Osteoblast (primary cell): ENCODE measurements at regions not wholly inside any gene's neighbourhood (a gene's known extent, or its start where the extent isn't known, plus 50 kb on each side); places are given as distances from the start of the nearest gene placed in this dataset.

Experiments used
- DNase-seq: peaks from one replicate; pipeline ENCODE4 v3.0.0; 2011; ENCODE audit warnings: low spot score, mixed read lengths; ENCODE audit not compliant: insufficient read length; ENCODE audit errors: missing footprints
- H2AFZ ChIP-seq: 2 replicates; pipeline ENCODE4 v1.6.0; 2011; ENCODE audit warnings: mild to moderate bottlenecking, low read length
- H3K27ac ChIP-seq: 2 replicates; pipeline ENCODE4 v1.5.1; 2011; ENCODE audit warnings: mild to moderate bottlenecking, low read depth, low read length, moderate library complexity
- H3K27me3 ChIP-seq: 2 replicates; pipeline ENCODE4 v1.6.0; 2012; ENCODE audit warnings: mild to moderate bottlenecking, control low read depth, inconsistent platforms, low read length, moderate library complexity; ENCODE audit not compliant: insufficient read depth
- H3K36me3 ChIP-seq: 2 replicates; pipeline ENCODE4 v1.5.1; 2011; ENCODE audit warnings: mild to moderate bottlenecking, low read length, control low read depth, moderate library complexity; ENCODE audit not compliant: insufficient read depth
- H3K4me1 ChIP-seq: 2 replicates; pipeline ENCODE4 v1.5.1; 2011; ENCODE audit warnings: mild to moderate bottlenecking, low read length, control low read depth, moderate library complexity; ENCODE audit not compliant: insufficient read depth
- H3K4me2 ChIP-seq: 2 replicates; pipeline ENCODE4 v1.6.0; 2011; ENCODE audit warnings: mild to moderate bottlenecking, low read length; ENCODE audit not compliant: insufficient read depth
- H3K4me3 ChIP-seq: fragments of 200-600 bp; sonication (generic); 3 replicates; pipeline ENCODE4 v1.5.1; 2012; ENCODE audit warnings: mild to moderate bottlenecking, low read length, inconsistent platforms; ENCODE audit not compliant: insufficient read depth
- H3K79me2 ChIP-seq: 2 replicates; pipeline ENCODE4 v1.6.0; 2012; ENCODE audit warnings: mild to moderate bottlenecking, low read length, control low read depth, inconsistent platforms; ENCODE audit not compliant: insufficient read depth
- H3K9me3 ChIP-seq: 2 replicates; pipeline ENCODE4 v1.5.1; 2011; ENCODE audit warnings: low read depth, low read length, control low read depth
- H4K20me1 ChIP-seq: 2 replicates; pipeline ENCODE4 v1.6.0; 2012; ENCODE audit warnings: mild to moderate bottlenecking, low read length, control low read depth; ENCODE audit not compliant: insufficient read depth
- CTCF ChIP-seq: IDR thresholded peaks from 2 replicates; pipeline ENCODE4 v1.5.1; 2011; ENCODE audit warnings: mild to moderate bottlenecking, low read depth, low read length, moderate library complexity; ENCODE audit errors: extremely low read depth

GRCh38 chr9:3012842-3013241, 168.9 kb upstream of the PUM3 start:
- no peaks in the 10 kb centered on the region for H4K20me1 ChIP-seq
- no peak overlapping the region for H3K4me3 ChIP-seq
- H3K79me2 ChIP-seq, result no peaks in the 10 kb centered on the region
- H2AFZ ChIP-seq, result no peak overlapping the region
- no peaks in the 10 kb centered on the region for H3K4me1 ChIP-seq
- no peaks in the 10 kb centered on the region for H3K36me3 ChIP-seq
- no peak for TF ChIP-seq CTCF
- no peak overlapping the region for H3K4me2 ChIP-seq
- H3K27ac ChIP-seq, result no peak overlapping the region
- H3K9me3 ChIP-seq, result no peaks in the 10 kb centered on the region
- DNase-seq, result no peak
- H3K27me3 ChIP-seq, result no peaks in the 10 kb centered on the region

GRCh38 chr9:3012245-3012644, 168.3 kb upstream of the PUM3 start:
- H3K4me3 ChIP-seq, result no peak overlapping the region
- H4K20me1 ChIP-seq, result no peaks in the 10 kb centered on the region
- H3K4me1 ChIP-seq, result no peaks in the 10 kb centered on the region
- no peak overlapping the region for H3K27ac ChIP-seq
- no peak for TF ChIP-seq CTCF
- H3K4me2 ChIP-seq, result no peak overlapping the region
- H3K36me3 ChIP-seq, result no peaks in the 10 kb centered on the region
- no peaks in the 10 kb centered on the region for H3K27me3 ChIP-seq
- DNase-seq, result no peak
- no peak overlapping the region for H2AFZ ChIP-seq
- no peaks in the 10 kb centered on the region for H3K9me3 ChIP-seq
- H3K79me2 ChIP-seq, result no peaks in the 10 kb centered on the region

- Histone ChIP-seq H3K27me3 (no peaks in the 10 kb centered on the region), H3K36me3 (no peaks in the 10 kb centered on the region), H3K27ac (no peak overlapping the region), H3K4me1 (no peaks in the 10 kb centered on the region), H3K4me3 (no peak overlapping the region), H4K20me1 (no peaks in the 10 kb centered on the region), H3K79me2 (no peaks in the 10 kb centered on the region), H3K9me3 (no peaks in the 10 kb centered on the region), H2AFZ (no peak overlapping the region), H3K4me2 (no peak overlapping the region)
- no peak for TF ChIP-seq CTCF
- DNase-seq, result no peak
Measured at GRCh38 chr9:3008091-3008490, 164.2 kb upstream of the PUM3 start.

GRCh38 chr9:3007326-3007725, 163.4 kb upstream of the PUM3 start:
- Histone ChIP-seq H3K4me3 (no peak overlapping the region), H3K4me1 (no peaks in the 10 kb centered on the region), H3K79me2 (no peaks in the 10 kb centered on the region), H3K27me3 (no peaks in the 10 kb centered on the region), H3K4me2 (no peak overlapping the region), H3K27ac (no peak overlapping the region), H2AFZ (no peak overlapping the region), H4K20me1 (no peaks in the 10 kb centered on the region), H3K9me3 (no peaks in the 10 kb centered on the region), H3K36me3 (no peaks in the 10 kb centered on the region)
- DNase-seq, result no peak
- TF ChIP-seq CTCF, result no peak
